ENCODE measurements at regions not wholly inside any gene's neighbourhood (a gene's known extent, or its start where the extent isn't known, plus 50 kb on each side); places are given as distances from the start of the nearest gene placed in this dataset.

DNA sequence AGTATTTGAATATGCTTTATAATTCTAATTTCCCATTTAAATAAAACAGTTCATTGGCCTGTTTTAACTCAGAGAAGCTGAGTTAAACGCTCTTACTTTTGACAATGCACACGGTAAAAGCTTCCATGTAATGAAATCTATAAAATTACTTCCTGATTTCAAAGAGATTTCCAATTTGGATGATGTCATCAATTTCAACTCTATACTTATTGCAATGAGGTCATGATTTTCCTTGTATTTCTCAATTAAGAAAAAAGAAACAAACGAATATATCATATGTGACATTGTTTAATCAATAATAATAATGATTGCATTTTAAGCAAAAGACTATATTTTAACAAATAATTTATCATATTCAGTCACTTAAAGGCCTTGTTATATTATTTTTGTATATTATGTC is 926.1 kb upstream of the MANEA start:
- no peak for TF ChIP-seq POLR2A (IDR thresholded peaks at IDR 0.05)
- TF ChIP-seq, protein P1, sequence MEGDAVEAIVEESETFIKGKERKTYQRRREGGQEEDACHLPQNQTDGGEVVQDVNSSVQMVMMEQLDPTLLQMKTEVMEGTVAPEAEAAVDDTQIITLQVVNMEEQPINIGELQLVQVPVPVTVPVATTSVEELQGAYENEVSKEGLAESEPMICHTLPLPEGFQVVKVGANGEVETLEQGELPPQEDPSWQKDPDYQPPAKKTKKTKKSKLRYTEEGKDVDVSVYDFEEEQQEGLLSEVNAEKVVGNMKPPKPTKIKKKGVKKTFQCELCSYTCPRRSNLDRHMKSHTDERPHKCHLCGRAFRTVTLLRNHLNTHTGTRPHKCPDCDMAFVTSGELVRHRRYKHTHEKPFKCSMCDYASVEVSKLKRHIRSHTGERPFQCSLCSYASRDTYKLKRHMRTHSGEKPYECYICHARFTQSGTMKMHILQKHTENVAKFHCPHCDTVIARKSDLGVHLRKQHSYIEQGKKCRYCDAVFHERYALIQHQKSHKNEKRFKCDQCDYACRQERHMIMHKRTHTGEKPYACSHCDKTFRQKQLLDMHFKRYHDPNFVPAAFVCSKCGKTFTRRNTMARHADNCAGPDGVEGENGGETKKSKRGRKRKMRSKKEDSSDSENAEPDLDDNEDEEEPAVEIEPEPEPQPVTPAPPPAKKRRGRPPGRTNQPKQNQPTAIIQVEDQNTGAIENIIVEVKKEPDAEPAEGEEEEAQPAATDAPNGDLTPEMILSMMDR (IDR thresholded peaks at IDR 0.05): no peak
- Histone ChIP-seq H3K27ac (no peak overlapping the region), H3K4me3 (no peak overlapping the region), H3K36me3 (no peaks in the 10 kb centered on the region), H3K4me1 (no peaks in the 10 kb centered on the region), H3K9me3 (peaks cover 0 to 5% (median 0%) of the 10 kb centered on the region in 12 donors), H3K27me3 (no peaks in the 10 kb centered on the region)
- WGBS, 4 donors: 74 to 78% (median 77%) methylated on average over 3 of the region's 3 CpGs
- DNase-seq (no peak), ATAC-seq (no peak)
- intact Hi-C loops (cut with DNase I): no loop called here

DNA sequence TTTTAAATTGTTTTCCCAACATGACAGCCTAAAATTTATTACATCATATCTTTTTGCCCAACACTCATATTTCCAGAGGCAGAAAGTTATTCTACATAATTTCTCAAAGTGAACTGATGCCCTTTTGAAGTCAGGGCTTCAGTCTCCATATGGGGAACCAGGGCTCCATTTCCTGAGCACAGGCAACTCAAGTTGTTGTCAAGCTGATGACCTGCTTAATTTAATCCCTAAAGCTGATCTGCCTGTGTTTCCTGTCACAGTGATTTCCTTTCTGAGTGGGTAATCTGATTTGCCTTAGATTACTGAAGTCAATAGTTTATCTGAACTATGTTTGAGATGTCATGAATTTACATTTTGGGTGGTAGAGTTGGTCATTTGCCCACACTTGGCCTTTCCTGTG is 932.1 kb upstream of the MANEA start:
- no peak for TF ChIP-seq POLR2A (IDR thresholded peaks at IDR 0.05)
- TF ChIP-seq, protein P1 (IDR thresholded peaks at IDR 0.05): no peak
- intact Hi-C loops (cut with DNase I): no loop called here
- H3K27me3 ChIP-seq: no peaks in the 10 kb centered on the region
- no peak overlapping the region for H3K4me3 ChIP-seq
- H3K9me3 ChIP-seq: no peaks in the 10 kb centered on the region
- no peaks in the 10 kb centered on the region for H3K36me3 ChIP-seq
- H3K4me1 ChIP-seq: no peaks in the 10 kb centered on the region
- H3K27ac ChIP-seq: no peak overlapping the region
- DNase-seq (no peak), ATAC-seq (no peak)

DNA sequence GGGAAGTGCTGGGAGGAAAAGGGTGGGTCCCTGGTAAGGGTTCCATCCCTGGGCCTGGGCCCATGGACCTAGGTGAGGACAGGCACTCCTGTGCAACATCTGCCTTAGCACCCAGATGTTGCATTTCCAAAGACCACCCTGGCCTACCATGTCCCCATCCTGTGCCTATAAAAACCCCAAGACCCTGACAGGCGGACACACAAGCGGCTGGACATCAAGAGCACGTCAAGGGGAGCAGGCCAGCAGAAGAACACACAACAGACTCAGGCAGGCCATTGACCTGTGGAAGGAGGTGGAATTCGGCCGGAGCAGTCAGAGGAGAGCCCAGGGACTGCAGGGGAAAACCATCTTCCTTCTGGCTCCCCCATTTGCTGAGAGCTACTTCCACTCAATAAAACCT is 937.8 kb upstream of the MANEA start:
- H3K27ac ChIP-seq: no peak overlapping the region
- no peak overlapping the region for H3K4me3 ChIP-seq
- intact Hi-C loops (cut with DNase I): no loop called here
- TF ChIP-seq, protein P1 (IDR thresholded peaks at IDR 0.05): no peak
- no peak for TF ChIP-seq POLR2A (IDR thresholded peaks at IDR 0.05)
- 68 to 93% (median 85%) methylated on average over 3 to 5 of the region's 5 CpGs for WGBS, 4 donors
- no peaks in the 10 kb centered on the region for H3K4me1 ChIP-seq
- no peaks in the 10 kb centered on the region for H3K36me3 ChIP-seq
- H3K9me3 ChIP-seq: no peaks in the 10 kb centered on the region
- ATAC-seq: no peak
- DNase-seq: no peak
- H3K27me3 ChIP-seq: no peaks in the 10 kb centered on the region

DNA sequence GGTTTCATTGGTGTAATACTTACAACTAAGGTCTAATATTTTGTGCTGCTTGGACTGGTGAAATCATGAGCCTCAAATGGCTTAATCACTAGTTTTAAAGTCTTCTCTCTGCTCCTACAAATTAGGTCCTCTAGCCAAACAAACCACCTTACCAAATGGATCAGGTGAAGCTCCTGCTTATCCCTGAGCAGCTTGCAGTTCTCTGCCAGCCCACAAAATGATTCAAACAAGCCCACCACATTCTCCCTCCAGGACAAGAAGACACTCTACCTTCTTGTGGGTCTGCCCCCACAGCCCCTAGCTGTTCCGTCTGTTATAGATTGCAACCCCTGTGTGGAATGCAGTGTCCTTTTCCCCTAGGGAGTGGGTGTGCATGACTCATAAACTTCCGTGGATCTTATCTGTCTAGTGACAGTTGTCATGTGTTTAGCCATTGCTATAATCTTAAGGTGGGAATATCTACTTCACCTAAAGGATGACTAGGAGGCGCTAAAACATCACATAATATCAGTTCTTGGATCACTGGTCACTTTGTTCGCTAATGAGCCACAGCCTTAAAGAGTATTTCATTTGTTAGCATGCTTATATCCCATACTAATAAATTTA is 940.5 kb upstream of the MANEA start:
- Histone ChIP-seq H3K27me3 (no peaks in the 10 kb centered on the region), H3K4me1 (no peaks in the 10 kb centered on the region), H3K9me3 (no peaks in the 10 kb centered on the region), H3K36me3 (no peaks in the 10 kb centered on the region), H3K27ac (no peak overlapping the region), H3K4me3 (no peak overlapping the region)
- DNase-seq (no peak), ATAC-seq (no peak)
- TF ChIP-seq, protein P1 (IDR thresholded peaks at IDR 0.05): no peak
- no peak for TF ChIP-seq POLR2A (IDR thresholded peaks at IDR 0.05)
- 18 to 23% (median 20%) methylated on average over 4 of the region's 4 CpGs for WGBS, 4 donors
- intact Hi-C loops (cut with DNase I): no loop called here

Measured in heart left ventricle (tissue), 16 donors.